Renal cortical epithelial cell (primary cell): ENCODE measurements at regions not wholly inside any gene's neighbourhood (a gene's known extent, or its start where the extent isn't known, plus 50 kb on each side); places are given as distances from the start of the nearest gene placed in this dataset.

ENCODE experiments used
- DNase-seq: peaks from one replicate; pipeline ENCODE4 v3.0.0-alpha.2; 2011; ENCODE audit warnings: low read depth

DNA sequence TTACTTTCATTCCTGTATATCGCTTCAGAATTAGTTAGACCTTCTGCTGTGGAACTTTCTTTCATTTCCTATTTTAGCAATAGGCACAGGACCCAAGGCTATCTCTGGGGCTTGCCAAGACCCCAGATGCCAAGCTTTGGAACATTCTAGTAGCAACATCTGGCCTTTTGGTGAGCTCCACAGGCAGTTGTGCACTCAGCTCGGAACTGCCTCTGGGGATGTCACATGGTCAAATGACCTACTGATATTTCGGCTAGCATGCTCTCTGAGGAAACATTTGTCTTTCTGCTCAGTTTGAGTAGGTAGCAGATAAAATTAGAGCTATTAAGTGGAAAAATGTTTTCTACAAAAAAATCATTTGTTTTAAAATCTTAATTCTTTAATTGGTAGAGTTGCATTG lies 76.6 kb upstream of the ITGA4 start:
- no peak for DNase-seq

DNA sequence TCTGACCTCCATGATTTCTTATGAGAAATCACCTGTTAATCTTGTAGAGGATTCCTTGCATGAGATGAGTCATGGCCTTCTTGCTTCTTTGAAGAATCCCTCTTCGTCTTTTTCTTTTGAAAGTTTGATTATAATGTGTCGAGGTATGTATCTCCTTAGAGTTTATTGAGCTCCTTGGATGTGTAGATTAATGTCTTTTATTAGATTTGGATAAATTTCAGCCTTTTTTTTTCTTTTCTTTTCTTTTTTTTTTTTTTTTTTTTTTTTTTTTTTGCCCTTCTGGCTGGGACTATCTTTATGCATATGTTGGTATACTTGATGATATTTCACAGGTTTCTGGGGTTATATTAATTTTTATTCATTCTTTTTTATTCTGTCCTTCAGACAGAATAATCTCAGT lies 72.3 kb upstream of the ITGA4 start:
- DNase-seq: no peak

DNA sequence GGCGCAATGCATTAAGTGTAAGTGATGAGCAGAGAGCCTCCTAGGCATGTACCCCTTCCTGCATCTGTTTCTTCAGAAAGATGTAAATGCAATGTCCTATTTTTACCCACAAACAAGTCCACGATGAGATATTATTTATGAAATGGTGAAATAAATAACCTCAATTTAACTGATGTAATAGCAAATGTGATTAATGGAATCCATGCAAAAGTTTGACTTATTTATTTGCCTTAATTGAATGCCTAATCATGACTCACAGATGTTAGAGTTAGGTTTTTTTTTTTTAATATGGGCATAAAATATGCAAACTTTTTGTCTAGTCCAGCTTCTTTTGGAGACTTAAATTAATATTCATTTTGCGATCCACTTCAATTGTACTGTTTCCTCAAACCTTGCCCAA lies 67.7 kb upstream of the ITGA4 start:
- DNase-seq: no peak

DNA sequence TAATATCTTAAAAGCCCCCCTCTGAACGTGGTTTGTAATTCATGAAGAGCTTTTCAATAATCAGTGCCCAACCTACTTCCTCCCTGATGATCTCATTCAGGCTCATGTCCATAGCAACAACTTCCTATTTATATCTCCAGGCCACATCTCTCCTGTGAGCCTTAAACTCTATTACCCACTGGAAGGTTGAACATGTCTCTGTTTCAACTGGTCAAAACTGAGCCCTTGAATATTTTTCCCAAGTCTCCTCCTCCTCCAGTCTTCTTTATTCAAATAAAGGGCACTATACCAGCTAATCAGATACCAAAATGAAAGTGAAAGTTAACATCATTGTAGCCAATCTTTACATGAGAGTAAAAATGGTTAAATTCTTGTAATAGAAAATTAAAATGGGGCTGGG lies 63.7 kb upstream of the ITGA4 start:
- DNase-seq: peak; percentile 82

DNA sequence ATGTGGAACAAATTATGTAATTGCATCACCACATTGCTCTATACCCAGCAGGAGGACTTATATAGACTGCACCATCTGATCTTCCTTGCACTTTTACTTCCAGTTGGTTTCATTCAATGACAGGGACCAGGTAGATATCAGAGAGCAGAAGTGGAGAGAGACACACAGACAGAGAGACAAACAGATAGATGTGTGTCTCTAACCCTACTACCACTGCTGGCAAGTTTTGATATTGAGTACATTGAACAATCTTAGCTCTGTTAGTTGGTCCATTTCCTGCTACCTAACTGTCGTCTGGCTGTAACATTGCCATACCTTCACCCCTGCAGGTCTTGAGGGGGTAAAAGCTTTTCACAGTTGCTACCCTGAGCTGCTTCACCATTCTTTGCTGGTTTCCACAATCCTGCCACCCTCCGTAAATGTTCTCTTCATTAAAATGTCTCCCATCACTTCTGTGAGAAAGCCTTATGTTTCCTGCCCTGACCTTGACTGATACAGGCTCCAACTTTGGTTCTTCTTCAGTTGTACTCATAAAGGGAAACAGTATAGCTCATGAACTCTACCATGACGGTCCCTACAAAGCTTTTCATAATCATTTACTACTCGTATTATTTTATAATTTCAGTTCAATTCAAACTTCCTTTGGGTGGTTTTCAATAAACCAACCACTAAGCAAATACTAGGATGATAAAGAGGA lies 62.3 kb upstream of the ITGA4 start:
- DNase-seq: no peak

DNA sequence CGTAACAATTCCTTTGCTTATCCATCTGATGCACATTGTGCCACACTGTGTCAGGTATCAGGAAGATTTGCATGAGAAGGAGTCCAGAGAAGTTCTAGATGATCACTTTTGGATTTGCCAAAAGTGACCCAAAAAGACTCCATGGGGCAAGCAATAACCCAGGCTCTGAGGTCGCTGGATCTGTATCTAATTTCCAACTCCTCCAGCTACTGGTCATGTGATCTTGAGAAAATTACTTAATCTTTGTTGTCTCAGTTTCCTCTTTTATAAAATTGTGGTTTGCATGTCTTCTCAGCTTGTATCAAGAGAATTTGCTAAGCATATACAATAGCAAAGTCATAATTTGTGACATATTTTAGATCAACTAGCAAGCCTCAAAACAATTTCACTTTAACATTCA lies 61.3 kb upstream of the ITGA4 start:
- no peak for DNase-seq

DNA sequence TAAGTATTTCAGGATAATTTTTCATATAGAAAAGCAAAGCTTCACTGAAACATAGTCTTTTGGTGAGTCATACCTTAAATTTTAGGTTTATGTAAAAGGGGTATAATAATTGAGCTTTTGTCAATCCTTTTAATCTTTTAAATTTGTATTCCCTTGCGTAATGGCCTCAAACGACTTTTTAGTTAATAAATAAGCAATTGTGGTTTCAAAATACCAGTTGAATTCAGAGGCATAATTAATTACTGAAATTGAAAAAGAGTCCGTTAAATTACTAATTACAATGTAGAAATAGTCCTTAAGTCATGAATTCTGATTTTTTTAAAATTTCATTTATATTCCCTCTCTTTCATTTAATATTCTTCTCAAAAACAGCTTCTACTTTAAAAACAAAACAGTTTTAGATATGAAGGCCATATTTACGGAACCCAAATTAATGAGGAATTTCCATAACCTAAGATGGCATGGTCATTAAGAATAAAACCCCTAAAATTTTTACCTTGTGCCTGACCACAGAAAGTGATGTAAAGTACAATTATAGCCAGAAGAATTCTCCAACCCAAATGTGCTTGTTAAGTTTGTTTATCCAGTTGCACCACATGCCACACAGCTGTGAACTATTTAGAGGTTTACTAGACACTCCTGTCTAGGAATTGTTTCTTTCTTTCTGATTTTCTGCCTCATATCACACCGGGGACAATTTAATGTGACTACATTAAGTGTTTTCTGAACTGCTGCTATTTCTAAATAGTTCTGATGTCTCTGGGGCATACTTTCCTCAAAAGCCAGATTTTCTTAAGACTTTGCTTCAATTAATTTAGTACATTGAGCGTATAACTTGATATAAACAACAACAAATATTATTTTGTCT lies 60.7 kb upstream of the ITGA4 start:
- peak; percentile 81 for DNase-seq

DNA sequence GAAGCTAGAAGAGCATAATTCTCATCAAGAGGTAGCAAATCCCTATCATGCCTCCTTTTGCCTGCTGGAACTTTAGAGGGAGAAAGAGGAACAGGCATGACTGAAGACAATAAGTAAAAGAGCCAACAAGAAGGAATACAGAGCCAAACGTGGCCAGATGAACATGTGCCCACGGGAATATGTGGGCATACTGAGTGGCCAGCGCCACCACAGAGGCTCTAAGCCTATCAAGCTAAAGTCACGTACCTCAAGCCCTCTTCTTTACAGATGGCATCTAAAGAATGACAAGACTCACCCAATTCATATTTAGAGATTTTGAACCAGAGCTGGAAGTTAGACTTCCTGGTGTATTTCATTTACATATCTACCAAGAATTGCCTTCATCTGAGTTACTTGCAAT lies 59.9 kb upstream of the ITGA4 start:
- DNase-seq: no peak

DNA sequence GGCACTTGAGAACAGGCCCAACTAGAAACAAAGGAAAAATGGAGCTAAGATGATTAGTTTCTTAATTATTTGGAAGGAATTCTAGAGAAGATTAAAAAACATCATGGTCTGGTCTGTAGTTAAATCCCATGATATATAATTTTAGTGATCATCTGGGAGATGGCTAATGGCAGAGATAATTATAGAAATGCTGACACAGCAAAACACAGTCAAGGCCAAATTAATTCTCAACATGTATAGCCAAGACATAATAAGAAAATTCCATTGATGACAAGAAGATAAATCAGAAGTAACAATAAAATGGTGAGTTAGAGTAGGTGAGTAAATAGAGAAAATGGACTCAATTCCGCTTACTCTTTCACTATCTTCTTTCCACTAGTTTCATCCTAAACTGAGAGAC lies 59.2 kb upstream of the ITGA4 start:
- no peak for DNase-seq

DNA sequence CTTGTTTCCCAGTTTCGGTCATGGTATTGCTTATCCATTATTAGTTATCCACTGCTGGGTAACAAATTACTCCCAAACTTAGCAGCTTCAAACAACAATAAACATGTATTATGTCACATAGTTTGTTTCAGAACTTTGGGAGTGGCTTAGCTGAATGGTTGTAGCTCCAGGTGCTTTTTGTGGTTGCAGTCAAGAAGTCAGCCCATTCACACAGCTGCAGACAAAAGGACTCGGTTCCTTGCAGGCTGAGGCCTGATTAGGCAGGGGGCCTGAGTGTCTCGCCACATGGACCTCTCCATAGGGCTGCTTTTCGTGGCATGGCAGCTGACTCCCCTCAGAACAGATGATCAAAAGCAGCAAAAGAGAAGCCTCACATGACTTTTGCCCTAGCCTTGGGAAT lies 58.2 kb upstream of the ITGA4 start:
- peak; percentile 28 for DNase-seq

DNA sequence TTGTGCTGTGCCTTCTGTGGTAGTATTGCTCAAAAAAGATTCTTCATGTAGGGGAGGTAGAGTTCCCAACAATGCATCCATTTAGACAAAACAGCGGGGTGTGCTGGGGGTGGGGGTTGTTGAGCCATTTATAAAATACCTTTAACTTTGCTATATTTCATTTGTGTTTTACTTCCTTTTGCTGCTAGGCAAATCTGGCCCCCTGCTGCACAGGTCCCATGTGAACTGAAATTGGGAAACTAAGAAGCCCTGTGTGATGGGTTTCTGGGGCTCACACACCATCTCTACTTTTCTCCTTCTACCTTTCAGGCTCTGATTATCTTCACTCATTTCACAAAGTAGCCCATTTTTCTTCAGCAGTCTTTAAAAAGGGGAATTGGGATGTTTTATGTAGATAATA lies 52.7 kb upstream of the ITGA4 start:
- no peak for DNase-seq

DNA sequence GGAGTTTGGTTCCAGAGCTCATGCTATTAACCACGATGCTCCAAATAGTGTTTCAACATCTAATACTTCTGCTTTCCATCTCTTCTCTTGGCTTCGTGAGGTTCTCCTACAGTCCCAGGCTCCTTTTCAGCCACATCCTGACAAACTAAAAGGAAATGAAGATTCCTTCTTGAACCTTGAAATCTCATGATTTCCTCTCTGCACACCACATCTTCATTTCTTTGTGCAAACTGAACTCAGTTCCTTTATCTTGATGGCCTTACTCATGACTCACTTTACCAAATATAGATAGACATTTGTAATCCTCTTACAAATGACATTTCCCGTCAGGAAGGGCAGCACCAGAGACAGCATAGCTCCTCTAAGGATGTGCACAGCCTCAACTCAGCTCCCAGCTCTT lies 50.0 kb upstream of the ITGA4 start:
- DNase-seq: no peak
